Inflammatory macrophage treated with lipopolysaccharide for 4 hours (primary cell): ENCODE measurements at regions not wholly inside any gene's neighbourhood (a gene's known extent, or its start where the extent isn't known, plus 50 kb on each side); places are given as distances from the start of the nearest gene placed in this dataset.
"Not testable (repeated sequence)": the region's sequence is repeated elsewhere in the genome, so short reads cannot be mapped to it uniquely, and the experiment has no call there.

Source experiments
- DNase-seq: peaks from one replicate; pipeline ENCODE4 v3.0.0-alpha.2; 2020

DNA sequence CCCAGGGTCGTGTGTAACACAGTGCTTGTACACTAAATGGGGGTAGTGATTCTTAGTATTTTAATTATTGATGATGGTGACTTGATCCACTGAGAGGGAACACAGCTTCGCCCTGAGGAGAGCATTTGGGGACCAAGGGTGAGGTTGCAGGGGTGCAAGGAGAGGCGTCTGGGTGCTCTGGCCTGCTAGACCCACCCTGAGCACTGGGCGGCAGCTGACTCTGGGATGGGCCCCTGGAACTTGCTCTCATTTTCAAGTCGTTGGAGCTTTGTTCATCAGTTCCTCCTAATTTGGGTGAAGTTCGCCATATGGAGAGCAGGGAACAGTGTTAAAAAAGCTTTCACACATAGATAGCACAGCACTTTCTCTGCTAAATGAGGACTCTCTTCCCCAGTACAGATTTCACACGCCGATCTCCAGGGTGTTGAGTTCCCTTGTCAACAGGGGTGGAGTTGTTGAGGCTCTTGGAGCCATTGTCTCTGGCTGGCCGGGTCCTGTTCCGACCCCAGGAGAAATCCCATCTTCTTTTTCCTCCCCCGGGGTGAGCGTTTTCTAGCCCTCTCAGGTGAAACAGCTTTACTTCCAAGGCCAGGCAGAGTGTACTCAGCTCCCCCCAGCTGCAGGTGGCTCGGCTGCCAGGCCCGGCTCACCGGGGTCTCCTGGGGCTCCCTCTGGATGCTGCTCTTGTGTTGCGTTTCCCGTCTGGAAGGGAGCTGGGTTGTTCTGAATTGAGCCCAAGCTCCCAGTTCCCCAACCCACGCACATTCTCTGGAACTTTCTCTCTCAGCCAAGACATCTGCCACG is 367.4 kb downstream of the RPS6KC1 start:
- DNase-seq: no peak

DNA sequence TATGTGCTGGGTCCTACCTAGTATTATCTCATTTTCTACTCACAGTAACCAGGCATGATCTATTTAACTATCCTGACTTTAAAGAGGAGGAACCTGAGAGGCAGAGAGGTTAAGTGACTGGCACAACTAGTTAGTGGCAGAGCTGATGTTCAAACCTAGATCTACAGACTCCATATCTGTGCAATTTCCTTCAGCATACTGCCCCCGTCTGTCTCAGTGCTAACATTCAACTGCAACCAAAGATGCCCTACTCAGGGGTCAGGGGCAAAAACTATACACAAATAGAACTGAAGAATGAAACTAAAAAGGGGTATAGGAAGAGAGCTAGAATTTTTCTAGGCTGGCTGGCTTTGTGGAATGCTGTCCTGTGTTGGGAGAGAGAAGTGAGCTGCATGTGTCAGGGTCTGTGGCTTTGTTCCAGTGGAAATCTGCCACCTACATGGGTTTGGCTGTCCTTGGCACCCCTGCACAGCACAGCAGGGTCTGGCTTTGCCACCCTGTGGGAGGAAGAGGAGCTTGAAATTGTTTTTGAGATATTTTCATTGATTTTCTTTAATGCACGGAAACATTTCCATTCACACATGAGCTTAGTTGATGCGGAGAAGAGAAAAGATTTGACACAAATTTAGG is 368.5 kb downstream of the RPS6KC1 start:
- no peak for DNase-seq

DNA sequence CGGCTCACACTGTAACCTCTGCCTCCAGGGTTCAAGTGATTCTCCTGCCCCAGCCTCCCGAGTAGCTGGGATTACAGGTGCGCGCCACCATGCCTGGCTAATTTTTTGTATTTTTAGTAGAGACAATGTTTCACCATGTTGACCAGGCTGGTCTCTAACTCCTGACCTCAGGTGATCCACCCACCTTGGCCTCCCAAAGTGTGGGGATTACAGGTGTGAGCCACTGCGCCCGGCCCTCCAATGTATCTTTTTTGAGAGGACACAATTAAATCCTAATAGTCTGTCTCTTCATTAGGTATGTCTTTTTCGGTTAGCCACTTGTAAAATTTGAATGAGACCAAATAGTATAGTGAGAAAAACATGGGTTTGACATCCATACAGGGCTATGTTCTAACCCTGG is 370.1 kb downstream of the RPS6KC1 start:
- not testable (repeated sequence) for DNase-seq

DNA sequence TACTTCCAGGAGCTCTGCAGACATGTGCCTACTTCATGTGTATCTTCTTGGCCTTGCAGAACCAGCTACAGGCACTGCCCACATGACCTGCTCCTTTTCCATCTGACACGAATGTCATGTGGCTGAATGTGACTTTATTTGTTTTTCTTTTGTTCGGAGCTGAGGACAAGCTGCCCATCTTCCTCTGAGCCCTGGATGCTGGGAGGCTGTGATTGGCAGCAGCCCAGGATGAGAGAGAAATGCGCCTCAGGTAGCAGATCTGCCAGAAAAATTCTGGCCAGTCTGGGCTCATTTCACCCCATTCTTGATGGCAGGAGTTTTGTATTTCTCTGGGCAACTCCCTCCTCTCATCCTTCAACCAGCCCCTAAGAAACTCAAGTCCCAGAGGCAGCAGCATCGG is 372.0 kb downstream of the RPS6KC1 start:
- no peak for DNase-seq

DNA sequence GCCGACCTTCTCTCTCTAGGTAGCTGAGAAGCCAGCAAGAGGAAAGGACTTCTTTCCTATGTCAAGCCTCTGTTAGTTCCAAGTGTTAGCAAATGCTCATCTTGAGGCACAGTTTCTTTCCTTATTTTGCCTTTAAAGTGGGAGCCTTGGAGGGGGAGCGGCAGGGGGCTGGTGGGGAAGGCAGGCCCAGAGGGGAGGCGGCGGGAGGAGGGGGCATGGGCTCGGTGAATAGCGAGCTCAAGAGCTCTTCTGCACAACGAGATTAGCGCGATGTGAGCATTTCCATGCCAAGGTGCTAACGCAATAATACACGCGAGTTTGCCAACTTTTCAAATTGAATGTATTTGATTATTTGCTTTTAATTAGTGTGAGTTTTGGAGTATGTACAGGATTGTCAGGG is 372.6 kb downstream of the RPS6KC1 start:
- no peak for DNase-seq

DNA sequence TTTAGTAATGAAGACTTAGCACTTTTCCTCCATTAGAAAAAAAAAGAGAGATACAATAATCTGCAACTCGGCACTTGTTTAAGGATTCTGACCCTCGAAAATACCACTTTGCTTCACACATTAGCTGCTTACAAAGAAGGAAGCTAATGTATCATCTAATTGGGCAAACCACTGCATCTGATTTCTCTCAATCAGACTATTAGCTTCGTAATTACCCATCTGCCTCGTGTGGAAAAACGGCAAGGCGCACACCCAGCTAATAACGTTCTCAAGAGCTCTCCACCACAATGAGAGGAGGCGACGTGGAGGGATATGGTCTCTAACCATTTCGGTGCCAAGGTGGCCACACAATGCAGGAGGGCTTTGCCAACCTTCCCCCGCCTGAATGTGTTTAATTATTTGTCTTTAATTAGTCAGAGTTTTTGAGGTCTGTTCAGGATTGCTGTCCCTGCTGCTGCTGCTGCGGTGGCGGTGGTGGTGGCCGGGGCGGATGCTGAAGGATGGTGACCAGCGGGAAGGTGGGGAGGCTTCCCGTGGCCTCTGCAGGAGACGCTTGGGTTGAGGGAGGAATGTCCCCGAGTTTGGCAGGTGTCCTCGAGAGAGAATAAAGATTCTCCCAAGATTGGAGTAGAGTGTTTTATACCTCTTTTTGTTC is 374.5 kb downstream of the RPS6KC1 start:
- DNase-seq: no peak

DNA sequence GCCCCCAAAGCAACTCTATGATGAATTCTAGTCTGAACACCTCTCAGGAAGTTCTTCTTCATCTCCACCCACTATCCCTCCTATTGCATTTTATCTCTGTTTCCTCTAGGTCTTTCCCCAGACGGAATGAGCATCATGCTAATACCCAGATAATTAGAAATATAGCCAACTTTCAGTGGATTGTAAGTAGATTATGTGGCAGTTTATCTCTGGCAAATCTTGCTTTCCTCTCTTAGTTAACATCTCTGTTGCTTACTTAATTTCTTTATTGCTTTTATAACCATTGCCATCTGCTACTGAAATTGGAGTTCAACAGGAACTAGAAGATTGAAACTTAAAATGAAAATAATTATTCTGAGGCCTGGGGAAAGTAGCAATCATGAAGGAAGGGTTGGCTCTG is 378.6 kb downstream of the RPS6KC1 start:
- no peak for DNase-seq

DNA sequence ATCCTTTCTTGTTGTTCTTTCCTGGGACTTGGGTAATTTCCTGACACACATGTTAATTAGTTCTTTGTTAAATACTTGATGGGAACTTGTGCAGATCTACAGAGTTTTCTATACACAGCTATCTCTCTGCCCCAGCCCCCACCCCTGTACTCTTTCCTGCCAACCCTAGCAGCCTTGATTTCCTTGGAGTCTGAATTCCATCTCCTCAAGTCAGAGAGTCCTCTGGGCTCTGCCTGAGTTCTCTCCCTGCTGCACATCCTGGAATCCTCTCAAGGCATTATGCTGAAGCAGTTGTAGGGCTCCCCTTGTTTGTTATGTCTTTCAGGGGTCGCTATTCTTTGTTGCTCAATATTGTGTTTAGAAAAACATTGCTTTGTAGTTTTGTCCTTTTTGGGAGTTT is 384.7 kb downstream of the RPS6KC1 start:
- DNase-seq: no peak

DNA sequence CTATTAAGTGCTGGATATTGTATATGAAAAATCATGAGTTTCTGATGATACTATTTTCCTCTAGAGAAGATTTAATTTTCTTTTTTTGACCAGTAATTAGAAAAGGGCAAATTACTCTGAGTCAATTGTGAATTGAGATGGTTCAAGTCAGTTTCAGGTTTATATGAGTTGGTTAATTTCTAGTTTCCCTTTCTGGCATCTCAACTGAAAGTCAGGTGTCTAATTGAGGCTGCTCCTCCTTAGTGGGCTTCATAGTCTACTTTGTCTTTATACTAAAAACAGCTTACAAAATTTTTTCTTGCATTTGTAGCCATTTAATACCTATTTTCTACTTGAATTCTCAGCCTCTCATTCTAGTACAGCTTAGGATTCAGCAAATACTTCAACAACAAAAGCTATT is 387.3 kb downstream of the RPS6KC1 start:
- no peak for DNase-seq

DNA sequence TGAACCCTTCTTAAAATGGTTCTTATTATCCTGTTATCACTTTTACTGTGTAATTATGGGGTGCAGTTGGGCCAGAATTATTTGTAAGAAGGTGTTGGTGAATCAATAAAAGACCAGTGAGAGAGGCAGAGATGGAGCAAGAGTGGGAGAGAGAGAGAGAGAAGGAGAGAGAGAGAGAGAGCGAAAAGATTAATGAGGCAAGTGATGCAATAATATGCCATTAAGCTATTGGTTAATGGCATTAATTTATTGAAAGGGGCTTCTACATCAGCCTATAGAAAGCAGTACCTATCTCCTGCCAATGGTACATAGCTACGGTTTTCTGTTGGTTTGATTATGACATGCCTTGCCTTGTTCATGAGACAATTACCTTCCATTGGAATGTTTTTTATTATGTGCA is 388.7 kb downstream of the RPS6KC1 start:
- no peak for DNase-seq

DNA sequence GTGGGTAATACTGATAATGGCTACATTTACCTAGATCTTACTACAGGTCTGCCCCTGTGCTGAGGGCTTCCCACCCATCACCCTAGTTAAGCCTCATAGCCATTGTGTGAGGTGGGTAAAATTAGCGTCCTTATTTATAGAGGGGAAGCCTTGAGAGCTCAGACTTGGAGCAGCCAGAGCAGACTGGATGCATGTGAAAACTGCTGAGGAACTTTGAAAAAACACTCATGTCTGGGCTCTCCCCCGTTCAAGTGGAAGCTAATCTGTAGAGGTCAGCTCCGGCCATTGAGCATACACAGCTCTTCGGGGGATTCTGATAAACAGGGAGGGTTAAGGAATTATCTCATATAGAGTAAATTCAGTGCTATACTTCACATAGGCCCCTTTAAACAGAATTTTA is 389.7 kb downstream of the RPS6KC1 start:
- no peak for DNase-seq

DNA sequence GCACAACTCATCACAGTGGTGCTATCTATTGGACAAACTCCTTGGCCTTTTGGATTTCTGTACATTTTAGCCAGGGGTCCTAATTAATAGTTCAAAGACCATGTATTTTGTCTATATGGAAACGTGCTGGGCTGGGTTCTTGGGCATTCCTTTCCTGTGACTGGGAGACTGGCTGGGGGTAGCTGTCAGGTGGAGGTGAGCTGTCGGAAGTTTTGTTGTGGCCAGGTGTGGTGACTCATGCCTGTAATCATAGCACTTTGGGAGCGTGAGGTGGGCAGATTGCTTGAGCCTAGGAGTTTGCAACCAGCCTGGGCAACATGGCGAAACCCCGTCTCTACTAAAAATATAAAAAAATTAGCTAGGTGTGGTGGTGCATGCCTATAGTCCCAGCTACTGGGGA is 392.4 kb downstream of the RPS6KC1 start:
- DNase-seq: no peak

DNA sequence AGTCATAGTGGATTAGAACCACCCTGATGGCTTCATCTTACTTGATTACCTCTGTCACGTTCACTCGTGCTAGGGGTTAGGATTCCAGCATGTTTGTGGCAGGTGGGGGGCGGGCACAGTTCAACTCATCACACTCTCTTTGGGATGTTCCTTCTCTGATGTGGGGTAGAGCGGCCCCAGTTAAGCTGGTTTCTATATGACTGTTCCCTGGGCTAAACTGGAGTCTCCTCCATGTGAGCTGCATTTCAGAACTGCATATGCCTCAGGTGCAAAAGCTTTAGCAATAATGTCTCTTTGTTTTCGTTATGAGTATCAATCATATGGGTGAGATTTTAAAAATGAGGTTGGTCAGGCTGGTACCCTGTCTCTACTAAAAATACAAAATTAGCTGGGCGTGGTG is 393.2 kb downstream of the RPS6KC1 start:
- no peak for DNase-seq

DNA sequence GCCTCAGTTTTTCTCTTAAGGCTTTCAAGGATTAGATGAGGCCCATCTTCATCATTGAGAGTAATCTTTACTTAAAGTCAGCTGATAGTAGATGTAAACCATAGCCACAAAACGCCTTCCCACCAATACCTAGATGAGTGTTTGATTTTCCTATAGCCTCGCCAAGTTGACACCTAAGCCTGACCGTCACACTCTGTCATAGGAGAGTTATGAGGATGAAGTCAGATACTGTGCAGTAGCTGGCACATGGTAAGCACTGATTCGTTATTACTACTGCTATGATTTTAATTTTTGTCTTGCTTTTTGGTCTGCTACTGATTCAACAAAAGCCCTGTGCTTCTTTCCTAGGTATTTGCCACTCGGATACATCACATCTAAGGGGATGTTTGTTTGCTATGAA is 395.5 kb downstream of the RPS6KC1 start:
- DNase-seq: no peak

DNA sequence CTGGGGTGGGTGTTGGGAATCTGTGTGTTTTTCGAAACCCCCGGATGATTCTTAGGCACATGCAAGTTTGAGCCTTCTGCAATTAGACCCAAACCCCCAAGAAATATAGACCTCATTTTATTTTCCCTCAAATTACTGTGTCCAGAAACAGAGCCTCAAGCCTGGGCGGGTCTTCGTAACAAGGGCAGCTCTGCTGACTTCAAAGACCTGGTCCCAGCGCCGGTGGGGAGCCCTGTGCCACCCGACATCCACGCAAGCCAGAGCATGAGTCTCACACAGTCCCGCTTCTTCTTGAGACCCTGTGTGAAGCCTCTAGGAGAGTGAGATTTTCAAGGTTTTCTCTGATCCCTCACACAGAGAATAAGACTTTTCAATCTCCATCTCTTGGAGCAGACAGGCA is 397.3 kb downstream of the RPS6KC1 start:
- no peak for DNase-seq

DNA sequence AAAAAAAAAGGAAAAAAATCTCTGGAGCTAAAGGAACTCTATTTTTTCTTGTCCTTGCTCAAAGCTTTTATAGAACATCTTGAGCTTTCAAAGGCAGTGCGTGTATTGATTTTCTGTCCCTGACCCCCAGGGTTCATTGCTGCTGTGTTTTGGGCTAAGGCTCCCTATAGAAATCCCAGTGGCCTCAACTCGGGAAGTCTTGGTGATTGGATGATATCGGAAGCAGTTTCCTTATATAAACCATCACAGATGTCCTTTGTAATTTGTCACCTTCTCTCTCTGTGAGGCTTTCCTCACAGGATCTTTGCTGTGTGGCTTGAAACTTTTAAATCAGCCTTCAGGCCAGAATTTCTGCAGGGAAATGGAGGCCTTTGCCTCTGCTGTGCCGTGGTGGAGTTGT is 397.7 kb downstream of the RPS6KC1 start:
- DNase-seq: no peak

DNA sequence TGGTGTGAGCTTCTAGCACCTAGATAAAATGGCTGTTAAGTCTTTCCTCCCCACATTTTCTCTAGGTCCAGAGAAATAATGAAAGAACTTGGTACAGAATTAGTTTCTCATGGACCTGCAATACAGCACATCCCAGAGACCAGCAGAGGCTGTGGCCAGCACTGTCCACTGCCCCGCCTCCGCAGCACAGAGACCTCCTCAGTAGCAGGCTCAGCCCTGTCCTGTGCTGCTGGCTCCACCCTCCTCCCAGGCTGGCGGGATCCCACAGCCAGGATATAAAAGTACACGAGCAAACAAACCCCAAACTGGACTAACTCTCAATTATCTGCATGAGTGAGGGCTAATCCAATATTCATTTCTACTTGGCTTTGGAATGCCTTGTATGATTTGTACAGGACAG is 401.5 kb downstream of the RPS6KC1 start:
- DNase-seq: no peak

DNA sequence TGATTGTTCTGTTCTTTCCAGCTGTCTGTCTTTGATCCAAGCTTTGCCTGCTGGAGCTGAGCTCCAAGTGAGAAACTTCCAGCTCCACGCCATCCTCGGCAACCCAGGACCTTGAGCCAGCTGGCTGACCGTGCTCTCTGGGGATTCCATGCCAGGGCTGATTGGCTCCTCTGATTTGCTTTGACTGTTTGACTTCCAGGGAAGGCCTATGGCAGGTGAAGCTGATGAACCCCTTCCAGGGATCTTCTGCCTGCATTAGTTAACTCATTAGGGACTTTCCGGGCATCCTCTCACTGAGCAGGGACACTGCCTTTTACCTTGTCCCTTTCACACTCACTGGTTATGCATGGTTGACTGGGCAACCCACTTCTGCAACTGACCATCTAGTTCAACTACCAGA is 406.1 kb downstream of the RPS6KC1 start:
- DNase-seq: no peak

DNA sequence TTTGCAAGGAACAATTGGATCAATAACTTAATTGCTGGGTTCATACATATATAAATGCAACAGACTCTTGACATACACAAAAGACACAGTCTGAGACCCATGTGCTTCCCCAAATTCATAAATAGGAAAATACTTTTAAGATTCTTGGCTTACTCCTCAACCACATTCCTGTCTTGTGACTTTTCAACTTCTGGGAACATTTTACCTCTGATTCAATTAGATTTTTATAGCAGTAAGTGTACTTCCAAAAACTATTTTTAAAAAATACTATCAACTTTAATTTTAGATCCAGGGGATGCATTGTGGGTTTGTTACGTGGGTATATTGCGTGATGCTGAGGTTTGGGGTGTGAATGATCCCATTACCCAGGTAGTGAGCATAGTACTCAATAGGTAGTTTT is 406.7 kb downstream of the RPS6KC1 start:
- DNase-seq: no peak

DNA sequence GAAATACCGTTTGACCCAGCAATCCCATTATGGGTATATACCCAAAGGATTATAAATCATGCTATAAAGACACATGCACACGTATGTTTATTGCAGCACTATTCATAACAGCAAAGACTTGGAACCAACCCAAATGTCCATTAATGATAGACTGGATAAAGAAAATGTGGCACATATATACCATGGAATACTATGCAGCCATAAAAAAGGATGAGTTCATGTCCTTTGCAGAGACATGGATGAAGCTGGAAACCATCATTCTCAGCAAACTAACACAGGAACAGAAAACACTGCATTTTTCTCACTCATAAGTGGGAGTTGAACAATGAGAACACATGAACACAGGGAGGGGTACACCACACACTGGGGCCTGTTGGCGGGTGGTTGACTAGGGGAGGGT is 411.3 kb downstream of the RPS6KC1 start:
- not testable (repeated sequence) for DNase-seq

DNA sequence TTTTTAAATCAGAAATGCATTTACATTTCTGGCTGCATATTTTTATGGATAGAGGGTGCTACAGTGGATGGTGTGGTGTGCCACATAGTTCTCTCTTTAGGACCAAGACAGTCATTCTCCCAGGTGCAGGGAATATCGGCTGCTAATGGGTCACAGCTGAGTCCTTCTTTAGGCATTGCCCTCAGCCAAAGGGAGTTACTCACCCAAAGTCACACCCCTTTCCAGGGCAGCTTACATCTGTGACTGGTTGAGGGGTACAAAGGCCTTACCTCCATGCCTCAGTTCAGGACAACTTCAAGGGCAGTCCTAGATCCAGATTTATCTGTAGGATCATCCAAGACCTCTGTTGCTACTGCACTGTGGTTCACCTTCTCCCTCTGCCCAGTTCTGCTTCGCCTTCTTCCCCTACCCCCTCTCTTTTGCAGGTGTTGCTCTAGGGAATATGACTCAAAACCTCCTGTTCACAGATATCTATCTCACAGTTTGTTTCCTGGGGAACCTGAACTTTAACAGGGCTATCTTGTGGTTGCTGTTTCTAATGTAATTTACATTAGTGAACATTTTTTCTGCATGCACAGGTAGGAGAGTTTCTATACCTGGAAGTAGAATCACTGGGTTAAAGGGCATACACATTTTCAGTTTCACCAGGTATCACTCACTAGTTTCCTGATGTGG is 413.9 kb downstream of the RPS6KC1 start:
- no peak for DNase-seq

DNA sequence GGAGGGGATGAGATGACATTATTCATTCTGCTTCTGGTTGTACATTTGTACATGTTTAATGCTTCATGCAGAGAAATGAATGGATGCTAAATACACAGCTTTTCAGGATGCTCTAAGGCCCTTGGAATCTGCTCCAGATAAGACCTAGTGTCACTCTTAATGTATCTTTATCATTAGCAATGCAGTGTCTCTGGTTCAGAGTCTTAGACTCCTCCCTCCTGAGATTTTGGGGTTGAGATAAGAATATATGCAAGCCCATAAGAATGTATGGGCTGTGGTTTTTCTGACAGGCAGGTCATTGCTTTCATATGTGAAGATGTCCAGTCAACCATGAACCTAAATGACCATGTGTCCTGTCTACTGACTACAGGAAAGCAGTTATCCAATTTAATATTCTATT is 415.5 kb downstream of the RPS6KC1 start:
- no peak for DNase-seq

DNA sequence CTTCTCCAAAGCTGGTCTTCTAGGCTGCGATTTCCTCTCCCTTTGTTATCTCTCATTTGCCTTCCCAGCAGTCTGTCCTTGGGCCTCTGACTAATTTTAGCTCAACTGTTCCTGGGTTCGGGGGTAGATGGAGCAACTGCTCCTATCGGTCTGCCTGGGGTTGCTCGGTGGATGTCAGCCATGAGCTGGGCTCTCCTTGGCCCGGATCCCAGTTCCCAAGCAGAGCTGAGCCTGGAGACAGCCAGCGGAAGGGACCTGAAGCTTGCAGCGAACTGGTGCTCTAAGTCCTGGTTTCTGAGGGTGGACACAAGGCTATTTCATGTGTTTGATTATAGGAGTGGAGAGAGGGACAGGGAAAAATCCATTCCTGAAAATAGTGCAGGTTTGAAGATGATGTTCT is 423.0 kb downstream of the RPS6KC1 start:
- no peak for DNase-seq

DNA sequence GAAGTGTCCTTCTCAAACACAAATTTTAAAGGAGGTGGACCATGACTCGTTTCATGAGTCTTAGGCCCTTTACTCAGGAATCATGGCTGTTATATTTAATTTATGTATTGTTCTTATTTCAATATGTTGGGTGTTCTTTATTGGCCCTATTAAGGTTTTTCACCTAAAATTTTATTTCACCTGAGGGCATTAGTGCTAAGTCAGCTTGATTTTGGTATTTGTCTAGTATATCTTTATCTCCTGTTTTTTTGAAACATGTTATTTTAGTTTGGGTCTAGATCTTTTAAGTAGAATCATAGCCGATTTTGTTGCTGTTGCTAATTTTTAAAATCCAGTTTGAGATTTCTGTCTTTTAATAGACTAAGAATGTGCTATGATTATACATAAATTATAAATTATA is 430.4 kb downstream of the RPS6KC1 start:
- no peak for DNase-seq
